Liver (tissue), 3 donors: ENCODE measurements at regions not wholly inside any gene's neighbourhood (a gene's known extent, or its start where the extent isn't known, plus 50 kb on each side); places are given as distances from the start of the nearest gene placed in this dataset.

Source experiments
- ATF3 ChIP-seq: IDR thresholded peaks from 2 replicates; pipeline ENCODE4 v1.6.1; 2016; ENCODE audit warnings: antibody characterized with exemption
- CTCF ChIP-seq: fragments of 150-350 bp; IDR thresholded peaks from 2 replicates; pipeline ENCODE4 v1.5.1; 2017; ENCODE audit warnings: improper control_type of control experiment, low read depth, low read length; ENCODE audit not compliant: missing input control
- EGR1 ChIP-seq, 2 donors: IDR thresholded peaks; 2 replicates each; pipeline ENCODE4 v1.6.1; 2016 to 2018; ENCODE audit warnings: antibody characterized with exemption in 2 of 2, low read depth in 2 of 2
- GABPA ChIP-seq, 2 donors: IDR thresholded peaks in 1 of 2; conservative IDR thresholded peaks in 1 of 2; 2 replicates each; pipeline ENCODE4 v1.6.1; 2016; ENCODE audit warnings: antibody characterized with exemption in 2 of 2, mild to moderate bottlenecking in 1 of 2, moderate library complexity in 1 of 2
- MAX ChIP-seq: IDR thresholded peaks from 2 replicates; pipeline ENCODE4 v1.6.1; 2016; ENCODE audit warnings: antibody characterized with exemption
- RAD21 ChIP-seq, 2 donors: IDR thresholded peaks; 2 replicates each; pipeline ENCODE4 v1.6.1; 2016; ENCODE audit warnings: antibody characterized with exemption in 2 of 2, mild to moderate bottlenecking in 2 of 2
- REST ChIP-seq: IDR thresholded peaks from 2 replicates; pipeline ENCODE4 v1.6.1; 2016; ENCODE audit warnings: antibody characterized with exemption, mild to moderate bottlenecking
- SP1 ChIP-seq: IDR thresholded peaks from 2 replicates; pipeline ENCODE4 v1.6.1; 2018; ENCODE audit warnings: antibody characterized with exemption, mild to moderate bottlenecking
- YY1 ChIP-seq: IDR thresholded peaks from 2 replicates; pipeline ENCODE4 v1.6.1; 2016; ENCODE audit warnings: antibody characterized with exemption, mild to moderate bottlenecking
- ZBTB33 ChIP-seq: IDR thresholded peaks from 2 replicates; pipeline ENCODE4 v1.6.1; 2016; ENCODE audit warnings: antibody characterized with exemption
- donor health status: healthy.
- donor health status: healthy.

GRCh38 chr13:87003265-87003664, 667.9 kb upstream of the SLITRK5 start:
- TF ChIP-seq SP1 (no peak), RAD21 (IDR thresholded peaks at IDR 0.05) (no peak), CTCF (no peak), ZBTB33 (no peak), MAX (no peak), ATF3 (no peak), YY1 (no peak), REST (no peak), EGR1 (IDR thresholded peaks at IDR 0.05; ENCODE audit: low read depth in 2 of 2) (no peak), GABPA (IDR thresholded peaks at IDR 0.05 in 1 of 2, conservative IDR thresholded peaks at IDR 0.05 in 1 of 2) (no peak)
